ENCODE measurements at regions not wholly inside any gene's neighbourhood (a gene's known extent, or its start where the extent isn't known, plus 50 kb on each side); places are given as distances from the start of the nearest gene placed in this dataset.

GRCh38 chr13:60329221-60329923, 67.6 kb upstream of the TDRD3 start:
- intact Hi-C loops (cut with DNase I): no loop called here
- WGBS: 25% methylated on average over 2 of the region's 2 CpGs
- Histone ChIP-seq H3K4me3 (no peak overlapping the region), H3K36me3 (no peaks in the 10 kb centered on the region), H3K9me3 (no peaks in the 10 kb centered on the region), H3K4me1 (replicated peaks) (no peaks in the 10 kb centered on the region), H3K27me3 (replicated peaks; ENCODE audit: insufficient read depth) (no peaks in the 10 kb centered on the region), H3K27ac (no peak overlapping the region)
- TF ChIP-seq, protein P1, sequence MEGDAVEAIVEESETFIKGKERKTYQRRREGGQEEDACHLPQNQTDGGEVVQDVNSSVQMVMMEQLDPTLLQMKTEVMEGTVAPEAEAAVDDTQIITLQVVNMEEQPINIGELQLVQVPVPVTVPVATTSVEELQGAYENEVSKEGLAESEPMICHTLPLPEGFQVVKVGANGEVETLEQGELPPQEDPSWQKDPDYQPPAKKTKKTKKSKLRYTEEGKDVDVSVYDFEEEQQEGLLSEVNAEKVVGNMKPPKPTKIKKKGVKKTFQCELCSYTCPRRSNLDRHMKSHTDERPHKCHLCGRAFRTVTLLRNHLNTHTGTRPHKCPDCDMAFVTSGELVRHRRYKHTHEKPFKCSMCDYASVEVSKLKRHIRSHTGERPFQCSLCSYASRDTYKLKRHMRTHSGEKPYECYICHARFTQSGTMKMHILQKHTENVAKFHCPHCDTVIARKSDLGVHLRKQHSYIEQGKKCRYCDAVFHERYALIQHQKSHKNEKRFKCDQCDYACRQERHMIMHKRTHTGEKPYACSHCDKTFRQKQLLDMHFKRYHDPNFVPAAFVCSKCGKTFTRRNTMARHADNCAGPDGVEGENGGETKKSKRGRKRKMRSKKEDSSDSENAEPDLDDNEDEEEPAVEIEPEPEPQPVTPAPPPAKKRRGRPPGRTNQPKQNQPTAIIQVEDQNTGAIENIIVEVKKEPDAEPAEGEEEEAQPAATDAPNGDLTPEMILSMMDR (IDR thresholded peaks at IDR 0.05): no peak
- TF ChIP-seq POLR2A (IDR thresholded peaks at IDR 0.05) (no peak), POLR2AphosphoS5 (IDR thresholded peaks at IDR 0.05) (no peak)
- DNase-seq (ENCODE audit: low spot score): no peak

DNA sequence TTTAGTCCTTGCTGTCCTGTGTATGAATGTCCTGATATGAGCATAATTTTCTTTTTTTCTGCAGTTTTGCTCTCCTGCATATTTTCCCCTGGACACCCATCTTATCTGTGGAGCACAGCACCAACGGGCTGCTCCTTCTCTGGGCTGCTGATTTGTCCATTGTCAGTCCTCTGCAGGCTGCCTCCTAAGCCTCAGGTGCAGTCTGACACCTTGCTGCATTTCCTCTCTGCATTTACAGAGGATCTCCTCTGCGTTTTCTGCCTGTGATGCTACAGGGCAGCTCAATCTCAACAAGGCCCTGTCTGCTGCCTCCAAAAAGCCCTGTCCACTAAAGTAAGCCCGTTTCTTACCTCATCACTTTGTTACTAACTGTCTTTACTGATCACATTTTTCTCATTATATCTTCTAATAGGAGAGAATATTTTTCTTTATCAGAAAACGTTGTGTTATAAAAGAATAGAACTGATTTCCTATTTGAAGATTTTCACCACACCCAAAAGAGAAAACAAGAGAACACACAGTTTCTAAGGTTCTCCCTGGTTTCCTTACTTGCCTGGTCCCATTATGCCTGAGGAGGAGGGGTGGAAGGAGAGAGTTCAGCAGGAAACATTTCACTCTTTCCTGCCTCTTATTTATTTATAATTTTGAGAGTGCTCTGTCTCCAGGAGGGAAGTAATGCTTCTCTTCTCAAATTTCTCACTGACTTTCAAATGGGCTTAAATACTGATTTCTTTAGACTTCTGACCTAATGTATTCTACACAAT, 65.6 kb upstream of the TDRD3 start:
- no peaks in the 10 kb centered on the region for H3K36me3 ChIP-seq
- H3K4me3 ChIP-seq: no peak overlapping the region
- H3K27ac ChIP-seq: no peak overlapping the region
- intact Hi-C loops (cut with DNase I): no loop called here
- no peaks in the 10 kb centered on the region for H3K27me3 ChIP-seq (replicated peaks; ENCODE audit: insufficient read depth)
- 40% methylated on average over 4 of the region's 4 CpGs for WGBS
- TF ChIP-seq POLR2AphosphoS5 (IDR thresholded peaks at IDR 0.05): no peak
- no peaks in the 10 kb centered on the region for H3K9me3 ChIP-seq
- H3K4me1 ChIP-seq (replicated peaks): no peaks in the 10 kb centered on the region
- DNase-seq (ENCODE audit: low spot score): no peak

DNA sequence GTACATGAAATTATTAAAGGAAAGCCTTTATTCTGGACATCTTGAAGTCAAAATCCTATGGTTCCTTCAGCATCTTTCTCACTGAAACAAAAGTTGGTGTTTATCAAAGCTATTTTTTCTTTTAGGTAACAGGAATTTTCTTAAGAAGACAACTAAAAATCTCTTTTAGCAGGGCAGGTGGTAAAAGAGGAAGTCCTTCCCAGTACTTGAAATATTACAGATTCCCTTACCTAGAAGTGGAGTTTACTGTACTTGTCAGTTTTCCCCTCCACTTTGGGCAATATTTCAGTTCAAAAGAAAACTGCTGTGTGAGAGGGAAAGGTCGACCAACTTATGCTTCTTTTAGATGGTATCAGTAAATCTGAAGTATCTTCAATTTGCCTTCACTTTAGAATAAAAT, 64.3 kb upstream of the TDRD3 start:
- Histone ChIP-seq H3K4me3 (no peak overlapping the region), H3K27me3 (replicated peaks; ENCODE audit: insufficient read depth) (no peaks in the 10 kb centered on the region), H3K36me3 (no peaks in the 10 kb centered on the region), H3K4me1 (replicated peaks) (no peaks in the 10 kb centered on the region), H3K27ac (no peak overlapping the region), H3K9me3 (no peaks in the 10 kb centered on the region)
- no peak for DNase-seq (ENCODE audit: low spot score)
- intact Hi-C loops (cut with DNase I): no loop called here
- TF ChIP-seq, protein P1 (IDR thresholded peaks at IDR 0.05): no peak
- TF ChIP-seq POLR2AphosphoS5 (IDR thresholded peaks at IDR 0.05) (no peak), POLR2A (IDR thresholded peaks at IDR 0.05) (no peak)
- WGBS: 48% methylated on average over 1 of the region's 1 CpG

DNA sequence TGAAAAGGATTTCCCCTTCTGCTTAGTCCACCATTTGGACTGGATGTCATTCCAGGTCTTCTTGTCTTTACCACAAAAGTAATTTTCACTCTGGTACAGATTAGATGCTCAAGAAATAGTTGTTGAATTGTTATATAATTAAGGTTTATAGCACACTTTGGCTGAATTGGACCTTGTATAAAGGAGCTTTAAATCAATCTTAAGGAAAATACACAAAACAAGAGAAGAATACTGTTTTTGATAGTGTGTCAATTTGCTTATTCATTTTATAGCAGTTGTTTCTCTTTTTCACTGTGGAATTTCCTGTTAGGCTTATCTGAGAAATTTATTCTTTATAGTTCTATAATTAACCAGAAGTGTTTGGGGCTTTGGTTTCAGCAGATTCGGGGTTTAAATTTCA, 62.7 kb upstream of the TDRD3 start:
- intact Hi-C loops (cut with DNase I): no loop called here
- DNase-seq (ENCODE audit: low spot score): no peak
- Histone ChIP-seq H3K4me1 (replicated peaks) (no peaks in the 10 kb centered on the region), H3K9me3 (no peaks in the 10 kb centered on the region), H3K4me3 (no peak overlapping the region), H3K36me3 (no peaks in the 10 kb centered on the region), H3K27ac (no peak overlapping the region), H3K27me3 (replicated peaks; ENCODE audit: insufficient read depth) (no peaks in the 10 kb centered on the region)
- 41% methylated on average over 1 of the region's 1 CpG for WGBS
- TF ChIP-seq POLR2AphosphoS5 (IDR thresholded peaks at IDR 0.05) (no peak), POLR2A (IDR thresholded peaks at IDR 0.05) (no peak)
- TF ChIP-seq, protein P1 (IDR thresholded peaks at IDR 0.05): no peak

GRCh38 chr13:60335531-60335930, 61.5 kb upstream of the TDRD3 start:
- no peaks in the 10 kb centered on the region for H3K27me3 ChIP-seq (replicated peaks; ENCODE audit: insufficient read depth)
- DNase-seq (ENCODE audit: low spot score): no peak
- intact Hi-C loops (cut with DNase I): no loop called here
- H3K4me3 ChIP-seq: no peak overlapping the region
- 0% methylated on average over 1 of the region's 1 CpG for WGBS
- TF ChIP-seq POLR2A (IDR thresholded peaks at IDR 0.05): no peak
- TF ChIP-seq, protein P1 (IDR thresholded peaks at IDR 0.05): peak in 3 of 4 experiments; percentile 13 to 38 (median 37)
- no peak for TF ChIP-seq POLR2AphosphoS5 (IDR thresholded peaks at IDR 0.05)
- no peaks in the 10 kb centered on the region for H3K9me3 ChIP-seq
- no peak overlapping the region for H3K27ac ChIP-seq
- no peaks in the 10 kb centered on the region for H3K36me3 ChIP-seq
- H3K4me1 ChIP-seq (replicated peaks): no peaks in the 10 kb centered on the region

Data from prostate gland (tissue), 2 donors.